Epithelial cell of proximal tubule (primary cell): ENCODE measurements at regions not wholly inside any gene's neighbourhood (a gene's known extent, or its start where the extent isn't known, plus 50 kb on each side); places are given as distances from the start of the nearest gene placed in this dataset.
A peak's percentile ranks its signal among the peaks of the same experiment; 100 is the strongest.

Source experiments
- DNase-seq: peaks from one replicate; pipeline ENCODE4 v3.0.0-alpha.2; 2011; ENCODE audit warnings: low read depth
- H3K4me3 ChIP-seq: 2 replicates; pipeline ENCODE4 v1.5.1; 2011; ENCODE audit warnings: low read depth, mild to moderate bottlenecking, low read length
- TF ChIP-seq, protein P1 (sequence below): conservative IDR thresholded peaks from 2 replicates; pipeline ENCODE4 v1.5.1; 2012; ENCODE audit warnings: low read depth, mild to moderate bottlenecking, low read length

DNA sequence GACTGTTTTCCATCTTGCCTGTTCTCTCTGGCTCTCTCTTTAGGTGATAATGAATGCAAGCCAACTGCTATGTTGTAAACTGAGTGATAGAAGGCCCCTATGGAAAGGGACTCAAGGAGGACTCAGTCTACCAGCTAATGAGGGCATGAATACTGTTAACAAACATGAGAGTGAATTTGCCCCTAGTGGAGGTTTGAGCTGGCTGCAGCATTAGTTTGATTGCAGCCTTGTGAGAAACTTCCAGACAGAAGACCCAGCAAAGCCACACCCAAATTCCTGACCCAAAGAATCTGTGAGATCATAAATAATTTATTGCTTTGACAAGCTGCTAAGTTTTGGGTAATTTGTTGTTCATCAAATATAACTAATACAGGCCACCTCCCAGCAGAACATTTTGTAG lies 50.0 kb upstream of the PLCB1 start:
- H3K4me3 ChIP-seq: no peak overlapping the region
- TF ChIP-seq, protein P1, sequence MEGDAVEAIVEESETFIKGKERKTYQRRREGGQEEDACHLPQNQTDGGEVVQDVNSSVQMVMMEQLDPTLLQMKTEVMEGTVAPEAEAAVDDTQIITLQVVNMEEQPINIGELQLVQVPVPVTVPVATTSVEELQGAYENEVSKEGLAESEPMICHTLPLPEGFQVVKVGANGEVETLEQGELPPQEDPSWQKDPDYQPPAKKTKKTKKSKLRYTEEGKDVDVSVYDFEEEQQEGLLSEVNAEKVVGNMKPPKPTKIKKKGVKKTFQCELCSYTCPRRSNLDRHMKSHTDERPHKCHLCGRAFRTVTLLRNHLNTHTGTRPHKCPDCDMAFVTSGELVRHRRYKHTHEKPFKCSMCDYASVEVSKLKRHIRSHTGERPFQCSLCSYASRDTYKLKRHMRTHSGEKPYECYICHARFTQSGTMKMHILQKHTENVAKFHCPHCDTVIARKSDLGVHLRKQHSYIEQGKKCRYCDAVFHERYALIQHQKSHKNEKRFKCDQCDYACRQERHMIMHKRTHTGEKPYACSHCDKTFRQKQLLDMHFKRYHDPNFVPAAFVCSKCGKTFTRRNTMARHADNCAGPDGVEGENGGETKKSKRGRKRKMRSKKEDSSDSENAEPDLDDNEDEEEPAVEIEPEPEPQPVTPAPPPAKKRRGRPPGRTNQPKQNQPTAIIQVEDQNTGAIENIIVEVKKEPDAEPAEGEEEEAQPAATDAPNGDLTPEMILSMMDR: peak; percentile 57
- DNase-seq: no peak
